GM23338 (cell line): ENCODE measurements at regions not wholly inside any gene's neighbourhood (a gene's known extent, or its start where the extent isn't known, plus 50 kb on each side); places are given as distances from the start of the nearest gene placed in this dataset.

ENCODE experiments used
- ATAC-seq: fragments of 200-7000 bp; cut with Tn5 transposase; 3 replicates; pipeline ENCODE4 v1.9.1; 2020
- DNase-seq: peaks from one replicate; pipeline ENCODE4 v3.0.0-alpha.2; 2015; ENCODE audit warnings: low spot score
- H2AFZ ChIP-seq: fragments of 200-600 bp; sonication (generic); 2 replicates; pipeline ENCODE4 v1.8.0; 2016; ENCODE audit warnings: antibody characterized with exemption, mild to moderate bottlenecking, moderate library complexity
- H3F3A ChIP-seq: fragments of 200-600 bp; sonication (generic); replicated peaks from 2 replicates; pipeline ENCODE4 v1.8.0; 2017; ENCODE audit warnings: antibody characterized with exemption, mixed run types, low read depth
- H3K27ac ChIP-seq: fragments of 200-600 bp; sonication (generic); 2 replicates; pipeline ENCODE4 v1.6.1; 2016; ENCODE audit warnings: low read depth
- H3K27me3 ChIP-seq: fragments of 200-600 bp; sonication (generic); 2 replicates; pipeline ENCODE4 v1.8.0; 2016; ENCODE audit warnings: mild to moderate bottlenecking, mixed run types, moderate library complexity; ENCODE audit not compliant: insufficient read depth
- H3K36me3 ChIP-seq: fragments of 200-600 bp; sonication (generic); 2 replicates; pipeline ENCODE4 v1.8.0; 2016; ENCODE audit warnings: mild to moderate bottlenecking; ENCODE audit not compliant: insufficient read depth
- H3K4me1 ChIP-seq: fragments of 200-600 bp; sonication (generic); 2 replicates; pipeline ENCODE4 v1.8.0; 2016; ENCODE audit warnings: mild to moderate bottlenecking, moderate library complexity; ENCODE audit not compliant: insufficient read depth
- H3K4me2 ChIP-seq: fragments of 200-600 bp; sonication (generic); 2 replicates; pipeline ENCODE4 v1.7.1; 2017; ENCODE audit warnings: mixed run types
- H3K4me3 ChIP-seq: fragments of 200-600 bp; sonication (generic); 2 replicates; pipeline ENCODE4 v1.6.1; 2016; ENCODE audit warnings: mixed run types
- H3K79me2 ChIP-seq: fragments of 200-600 bp; sonication (generic); replicated peaks from 2 replicates; pipeline ENCODE4 v1.8.0; 2017; ENCODE audit warnings: mild to moderate bottlenecking; ENCODE audit not compliant: insufficient read depth
- H3K9me2 ChIP-seq: fragments of 200-600 bp; sonication (generic); 2 replicates; pipeline ENCODE4 v1.8.0; 2017; ENCODE audit not compliant: insufficient read depth
- H4K20me1 ChIP-seq: fragments of 200-600 bp; sonication (generic); replicated peaks from 2 replicates; pipeline ENCODE4 v1.8.0; 2017; ENCODE audit warnings: mild to moderate bottlenecking; ENCODE audit not compliant: insufficient read depth
- H3K27ac Mint-ChIP-seq: 2 replicates; pipeline ENCODE4 v1.8.0; 2020; ENCODE audit warnings: inconsistent platforms, mild to moderate bottlenecking, moderate library complexity, mixed read lengths
- H3K27me3 Mint-ChIP-seq: 3 replicates; pipeline ENCODE4 v1.8.0; 2022; ENCODE audit warnings: low read depth, mild to moderate bottlenecking, moderate library complexity, mixed read lengths, inconsistent platforms; ENCODE audit not compliant: insufficient read depth, poor library complexity
- H3K36me3 Mint-ChIP-seq: 3 replicates; pipeline ENCODE4 v1.8.0; 2021; ENCODE audit warnings: low read depth, mild to moderate bottlenecking, inconsistent platforms, moderate library complexity, mixed read lengths
- H3K4me1 Mint-ChIP-seq: 3 replicates; pipeline ENCODE4 v1.8.0; 2020; ENCODE audit warnings: mild to moderate bottlenecking, inconsistent platforms, mixed read lengths
- H3K4me3 Mint-ChIP-seq: 3 replicates; pipeline ENCODE4 v1.8.0; 2021; ENCODE audit warnings: moderate library complexity, mild to moderate bottlenecking, inconsistent platforms, mixed read lengths
- H3K9me3 Mint-ChIP-seq: 3 replicates; pipeline ENCODE4 v1.8.0; 2020; ENCODE audit warnings: moderate library complexity, mild to moderate bottlenecking, inconsistent platforms, mixed read lengths
- CREB1 ChIP-seq: fragments of 250-450 bp; sonication (Bioruptor Pico); IDR thresholded peaks from 2 replicates; pipeline ENCODE4 v1.5.0; 2020; ENCODE audit warnings: low read depth, mild to moderate bottlenecking, moderate library complexity
- EZH2phosphoT487 ChIP-seq: fragments of 200-600 bp; sonication (generic); IDR thresholded peaks from one replicate; pipeline ENCODE4 v1.8.1; 2018; ENCODE audit warnings: antibody characterized with exemption; ENCODE audit not compliant: unreplicated experiment
- JUNB ChIP-seq: IDR thresholded peaks from one replicate; pipeline ENCODE4 v1.6.1; 2016; ENCODE audit warnings: antibody characterized with exemption; ENCODE audit not compliant: unreplicated experiment
- NANOG ChIP-seq: IDR thresholded peaks from 2 replicates; pipeline ENCODE4 v1.6.1; 2016; ENCODE audit warnings: antibody characterized with exemption, borderline replicate concordance
- POLR2AphosphoS5 ChIP-seq: IDR thresholded peaks from 2 replicates; pipeline ENCODE4 v1.6.1; 2016; ENCODE audit warnings: antibody characterized with exemption, low read depth
- STAT1 ChIP-seq: IDR thresholded peaks from one replicate; pipeline ENCODE4 v1.6.1; 2016; ENCODE audit warnings: antibody characterized with exemption; ENCODE audit not compliant: unreplicated experiment
- ZNF114 ChIP-seq: fragments of 250-450 bp; sonication (Bioruptor Pico); IDR thresholded peaks from 2 replicates; pipeline ENCODE4 v1.5.0; 2020; ENCODE audit warnings: mild to moderate bottlenecking, moderate library complexity
- TF ChIP-seq, protein P1 (sequence below): IDR thresholded peaks from one replicate; pipeline ENCODE4 v1.6.1; 2018; ENCODE audit warnings: antibody characterized with exemption; ENCODE audit not compliant: unreplicated experiment
- TF ChIP-seq, protein P2 (sequence below): IDR thresholded peaks from 2 replicates; pipeline ENCODE4 v1.6.1; 2016; ENCODE audit warnings: antibody characterized with exemption
- TF ChIP-seq, protein P3 (sequence below): fragments of 250-450 bp; sonication (Bioruptor Pico); IDR thresholded peaks from 2 replicates; pipeline ENCODE4 v1.5.0; 2020; ENCODE audit warnings: mild to moderate bottlenecking, moderate library complexity

DNA sequence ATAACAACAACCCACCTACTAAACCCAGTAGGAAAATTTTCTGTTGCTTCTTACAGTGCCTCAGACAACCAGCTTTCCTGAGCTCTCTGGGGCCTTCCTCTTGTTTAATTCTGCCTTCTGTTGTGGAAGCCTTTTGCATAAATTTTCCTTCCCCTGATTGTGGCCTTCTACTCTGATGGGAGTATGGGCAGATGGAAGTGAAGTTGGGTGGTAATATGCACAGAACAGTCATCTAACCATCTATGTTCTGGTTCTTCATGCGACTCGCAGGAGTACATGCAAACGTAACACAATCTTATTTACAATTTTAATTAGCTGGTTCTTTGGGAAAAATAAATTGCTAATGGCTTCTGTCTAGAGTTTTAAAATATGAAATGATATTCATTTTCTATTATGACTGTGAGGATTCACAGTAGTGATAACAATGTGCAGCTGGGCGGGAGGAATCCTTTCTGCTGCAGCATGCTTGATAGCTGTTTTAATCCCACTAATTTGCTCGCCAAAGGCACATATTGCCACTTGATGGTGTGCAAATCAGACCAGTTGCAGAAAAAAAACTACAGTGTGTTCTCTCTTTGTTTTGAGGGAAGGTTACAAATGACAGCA is 311.5 kb upstream of the ROPN1 start:
- Histone ChIP-seq H3K27ac (no peak overlapping the region), H3K36me3 (no peaks in the 10 kb centered on the region), H3K4me3 (no peak overlapping the region), H4K20me1 (no peaks in the 10 kb centered on the region), H3K79me2 (no peaks in the 10 kb centered on the region), H3K4me2 (no peak overlapping the region), H3K9me2 (no peaks in the 10 kb centered on the region), H2AFZ (no peak overlapping the region), H3F3A (no peaks in the 10 kb centered on the region), H3K27me3 (no peaks in the 10 kb centered on the region), H3K4me1 (no peaks in the 10 kb centered on the region)
- H3K4me1 Mint-ChIP-seq: peaks cover 10% of the 10 kb centered on the region
- no peak for ATAC-seq
- TF ChIP-seq EZH2phosphoT487 (no peak), JUNB (no peak), CREB1 (CRISPR knock-in tag) (no peak), POLR2AphosphoS5 (no peak), STAT1 (no peak), ZNF114 (no peak)
- TF ChIP-seq, protein P1, sequence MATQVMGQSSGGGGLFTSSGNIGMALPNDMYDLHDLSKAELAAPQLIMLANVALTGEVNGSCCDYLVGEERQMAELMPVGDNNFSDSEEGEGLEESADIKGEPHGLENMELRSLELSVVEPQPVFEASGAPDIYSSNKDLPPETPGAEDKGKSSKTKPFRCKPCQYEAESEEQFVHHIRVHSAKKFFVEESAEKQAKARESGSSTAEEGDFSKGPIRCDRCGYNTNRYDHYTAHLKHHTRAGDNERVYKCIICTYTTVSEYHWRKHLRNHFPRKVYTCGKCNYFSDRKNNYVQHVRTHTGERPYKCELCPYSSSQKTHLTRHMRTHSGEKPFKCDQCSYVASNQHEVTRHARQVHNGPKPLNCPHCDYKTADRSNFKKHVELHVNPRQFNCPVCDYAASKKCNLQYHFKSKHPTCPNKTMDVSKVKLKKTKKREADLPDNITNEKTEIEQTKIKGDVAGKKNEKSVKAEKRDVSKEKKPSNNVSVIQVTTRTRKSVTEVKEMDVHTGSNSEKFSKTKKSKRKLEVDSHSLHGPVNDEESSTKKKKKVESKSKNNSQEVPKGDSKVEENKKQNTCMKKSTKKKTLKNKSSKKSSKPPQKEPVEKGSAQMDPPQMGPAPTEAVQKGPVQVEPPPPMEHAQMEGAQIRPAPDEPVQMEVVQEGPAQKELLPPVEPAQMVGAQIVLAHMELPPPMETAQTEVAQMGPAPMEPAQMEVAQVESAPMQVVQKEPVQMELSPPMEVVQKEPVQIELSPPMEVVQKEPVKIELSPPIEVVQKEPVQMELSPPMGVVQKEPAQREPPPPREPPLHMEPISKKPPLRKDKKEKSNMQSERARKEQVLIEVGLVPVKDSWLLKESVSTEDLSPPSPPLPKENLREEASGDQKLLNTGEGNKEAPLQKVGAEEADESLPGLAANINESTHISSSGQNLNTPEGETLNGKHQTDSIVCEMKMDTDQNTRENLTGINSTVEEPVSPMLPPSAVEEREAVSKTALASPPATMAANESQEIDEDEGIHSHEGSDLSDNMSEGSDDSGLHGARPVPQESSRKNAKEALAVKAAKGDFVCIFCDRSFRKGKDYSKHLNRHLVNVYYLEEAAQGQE: no peak
- peaks cover 9% of the 10 kb centered on the region; the same call in 2 of the 3 replicates for H3K9me3 Mint-ChIP-seq
- no peak overlapping the region for H3K4me3 Mint-ChIP-seq
- no peaks in the 10 kb centered on the region for H3K36me3 Mint-ChIP-seq
- no peak for DNase-seq
- H3K27me3 Mint-ChIP-seq: no peaks in the 10 kb centered on the region
- no peak overlapping the region for H3K27ac Mint-ChIP-seq

DNA sequence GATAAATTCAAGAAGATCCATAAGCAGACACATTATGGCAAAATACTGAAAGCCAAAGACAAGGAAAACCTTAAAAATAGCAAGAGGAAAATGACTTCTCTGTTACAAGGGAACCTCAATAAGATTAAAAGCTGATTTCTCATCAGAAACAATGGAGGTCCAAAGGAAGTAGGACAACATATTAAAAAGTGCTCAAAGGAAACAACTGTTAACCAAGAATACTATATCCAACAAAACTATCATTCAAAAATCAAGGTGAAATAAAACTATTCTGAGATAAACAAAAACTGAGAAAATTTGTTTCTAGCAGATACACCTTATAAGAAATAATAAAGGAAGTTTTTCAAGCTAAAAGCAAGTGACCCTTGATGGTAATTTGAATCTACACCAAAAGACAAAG is 314.7 kb upstream of the ROPN1 start:
- H3K27ac Mint-ChIP-seq: no peak overlapping the region
- no peaks in the 10 kb centered on the region for H4K20me1 ChIP-seq
- H3K4me3 Mint-ChIP-seq: no peak overlapping the region
- H2AFZ ChIP-seq: no peak overlapping the region
- no peak overlapping the region for H3K4me3 ChIP-seq
- H3F3A ChIP-seq: no peaks in the 10 kb centered on the region
- H3K27me3 ChIP-seq: no peaks in the 10 kb centered on the region
- no peaks in the 10 kb centered on the region for H3K27me3 Mint-ChIP-seq
- H3K27ac ChIP-seq: no peak overlapping the region
- no peaks in the 10 kb centered on the region for H3K36me3 ChIP-seq
- ATAC-seq (no peak), DNase-seq (no peak)
- H3K79me2 ChIP-seq: no peaks in the 10 kb centered on the region
- H3K4me1 ChIP-seq: no peaks in the 10 kb centered on the region
- TF ChIP-seq JUNB (no peak), NANOG (no peak)
- TF ChIP-seq, protein P2, sequence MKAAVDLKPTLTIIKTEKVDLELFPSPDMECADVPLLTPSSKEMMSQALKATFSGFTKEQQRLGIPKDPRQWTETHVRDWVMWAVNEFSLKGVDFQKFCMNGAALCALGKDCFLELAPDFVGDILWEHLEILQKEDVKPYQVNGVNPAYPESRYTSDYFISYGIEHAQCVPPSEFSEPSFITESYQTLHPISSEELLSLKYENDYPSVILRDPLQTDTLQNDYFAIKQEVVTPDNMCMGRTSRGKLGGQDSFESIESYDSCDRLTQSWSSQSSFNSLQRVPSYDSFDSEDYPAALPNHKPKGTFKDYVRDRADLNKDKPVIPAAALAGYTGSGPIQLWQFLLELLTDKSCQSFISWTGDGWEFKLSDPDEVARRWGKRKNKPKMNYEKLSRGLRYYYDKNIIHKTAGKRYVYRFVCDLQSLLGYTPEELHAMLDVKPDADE: no peak
- TF ChIP-seq, protein P3, sequence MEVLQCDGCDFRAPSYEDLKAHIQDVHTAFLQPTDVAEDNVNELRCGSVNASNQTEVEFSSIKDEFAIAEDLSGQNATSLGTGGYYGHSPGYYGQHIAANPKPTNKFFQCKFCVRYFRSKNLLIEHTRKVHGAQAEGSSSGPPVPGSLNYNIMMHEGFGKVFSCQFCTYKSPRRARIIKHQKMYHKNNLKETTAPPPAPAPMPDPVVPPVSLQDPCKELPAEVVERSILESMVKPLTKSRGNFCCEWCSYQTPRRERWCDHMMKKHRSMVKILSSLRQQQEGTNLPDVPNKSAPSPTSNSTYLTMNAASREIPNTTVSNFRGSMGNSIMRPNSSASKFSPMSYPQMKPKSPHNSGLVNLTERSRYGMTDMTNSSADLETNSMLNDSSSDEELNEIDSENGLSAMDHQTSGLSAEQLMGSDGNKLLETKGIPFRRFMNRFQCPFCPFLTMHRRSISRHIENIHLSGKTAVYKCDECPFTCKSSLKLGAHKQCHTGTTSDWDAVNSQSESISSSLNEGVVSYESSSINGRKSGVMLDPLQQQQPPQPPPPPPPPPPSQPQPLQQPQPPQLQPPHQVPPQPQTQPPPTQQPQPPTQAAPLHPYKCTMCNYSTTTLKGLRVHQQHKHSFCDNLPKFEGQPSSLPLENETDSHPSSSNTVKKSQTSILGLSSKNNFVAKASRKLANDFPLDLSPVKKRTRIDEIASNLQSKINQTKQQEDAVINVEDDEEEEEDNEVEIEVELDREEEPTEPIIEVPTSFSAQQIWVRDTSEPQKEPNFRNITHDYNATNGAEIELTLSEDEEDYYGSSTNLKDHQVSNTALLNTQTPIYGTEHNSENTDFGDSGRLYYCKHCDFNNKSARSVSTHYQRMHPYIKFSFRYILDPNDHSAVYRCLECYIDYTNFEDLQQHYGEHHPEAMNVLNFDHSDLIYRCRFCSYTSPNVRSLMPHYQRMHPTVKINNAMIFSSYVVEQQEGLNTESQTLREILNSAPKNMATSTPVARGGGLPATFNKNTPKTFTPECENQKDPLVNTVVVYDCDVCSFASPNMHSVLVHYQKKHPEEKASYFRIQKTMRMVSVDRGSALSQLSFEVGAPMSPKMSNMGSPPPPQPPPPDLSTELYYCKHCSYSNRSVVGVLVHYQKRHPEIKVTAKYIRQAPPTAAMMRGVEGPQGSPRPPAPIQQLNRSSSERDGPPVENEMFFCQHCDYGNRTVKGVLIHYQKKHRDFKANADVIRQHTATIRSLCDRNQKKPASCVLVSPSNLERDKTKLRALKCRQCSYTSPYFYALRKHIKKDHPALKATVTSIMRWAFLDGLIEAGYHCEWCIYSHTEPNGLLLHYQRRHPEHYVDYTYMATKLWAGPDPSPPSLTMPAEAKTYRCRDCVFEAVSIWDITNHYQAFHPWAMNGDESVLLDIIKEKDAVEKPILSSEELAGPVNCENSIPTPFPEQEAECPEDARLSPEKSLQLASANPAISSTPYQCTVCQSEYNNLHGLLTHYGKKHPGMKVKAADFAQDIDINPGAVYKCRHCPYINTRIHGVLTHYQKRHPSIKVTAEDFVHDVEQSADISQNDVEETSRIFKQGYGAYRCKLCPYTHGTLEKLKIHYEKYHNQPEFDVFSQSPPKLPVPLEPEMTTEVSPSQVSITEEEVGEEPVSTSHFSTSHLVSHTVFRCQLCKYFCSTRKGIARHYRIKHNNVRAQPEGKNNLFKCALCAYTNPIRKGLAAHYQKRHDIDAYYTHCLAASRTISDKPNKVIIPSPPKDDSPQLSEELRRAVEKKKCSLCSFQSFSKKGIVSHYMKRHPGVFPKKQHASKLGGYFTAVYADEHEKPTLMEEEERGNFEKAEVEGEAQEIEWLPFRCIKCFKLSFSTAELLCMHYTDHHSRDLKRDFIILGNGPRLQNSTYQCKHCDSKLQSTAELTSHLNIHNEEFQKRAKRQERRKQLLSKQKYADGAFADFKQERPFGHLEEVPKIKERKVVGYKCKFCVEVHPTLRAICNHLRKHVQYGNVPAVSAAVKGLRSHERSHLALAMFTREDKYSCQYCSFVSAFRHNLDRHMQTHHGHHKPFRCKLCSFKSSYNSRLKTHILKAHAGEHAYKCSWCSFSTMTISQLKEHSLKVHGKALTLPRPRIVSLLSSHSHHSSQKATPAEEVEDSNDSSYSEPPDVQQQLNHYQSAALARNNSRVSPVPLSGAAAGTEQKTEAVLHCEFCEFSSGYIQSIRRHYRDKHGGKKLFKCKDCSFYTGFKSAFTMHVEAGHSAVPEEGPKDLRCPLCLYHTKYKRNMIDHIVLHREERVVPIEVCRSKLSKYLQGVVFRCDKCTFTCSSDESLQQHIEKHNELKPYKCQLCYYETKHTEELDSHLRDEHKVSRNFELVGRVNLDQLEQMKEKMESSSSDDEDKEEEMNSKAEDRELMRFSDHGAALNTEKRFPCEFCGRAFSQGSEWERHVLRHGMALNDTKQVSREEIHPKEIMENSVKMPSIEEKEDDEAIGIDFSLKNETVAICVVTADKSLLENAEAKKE (CRISPR knock-in tag): no peak
- H3K36me3 Mint-ChIP-seq: no peaks in the 10 kb centered on the region
- H3K9me2 ChIP-seq: no peaks in the 10 kb centered on the region
- no peak overlapping the region for H3K4me2 ChIP-seq
- H3K4me1 Mint-ChIP-seq: peaks cover under 1% of the 10 kb centered on the region; the same call in 1 of the 3 replicates
- H3K9me3 Mint-ChIP-seq: peaks cover 9% of the 10 kb centered on the region; the same call in 2 of the 3 replicates
